ENCODE measurements at regions not wholly inside any gene's neighbourhood (a gene's known extent, or its start where the extent isn't known, plus 50 kb on each side); places are given as distances from the start of the nearest gene placed in this dataset.
"Not testable (repeated sequence)": the region's sequence is repeated elsewhere in the genome, so short reads cannot be mapped to it uniquely, and the experiment has no call there.

GRCh38 chr10:117746541-117747448 is 204.2 kb downstream of the EMX2 start:
- DNase-seq (ENCODE audit: low read depth in 1 of 2, low spot score in 1 of 2): no peak

GRCh38 chr10:117747636-117748035 is 205.1 kb downstream of the EMX2 start:
- no peak for DNase-seq (ENCODE audit: low read depth in 1 of 2, low spot score in 1 of 2)

GRCh38 chr10:117748058-117748457 is 205.5 kb downstream of the EMX2 start:
- DNase-seq (ENCODE audit: low read depth in 1 of 2, low spot score in 1 of 2): no peak

GRCh38 chr10:117750616-117751015 is 208.1 kb downstream of the EMX2 start:
- no peak for DNase-seq (ENCODE audit: low read depth in 1 of 2, low spot score in 1 of 2)

GRCh38 chr10:117751259-117751658 is 208.7 kb downstream of the EMX2 start:
- DNase-seq (ENCODE audit: low read depth in 1 of 2, low spot score in 1 of 2): no peak

GRCh38 chr10:117752103-117752502 is 209.6 kb downstream of the EMX2 start:
- DNase-seq (ENCODE audit: low read depth in 1 of 2, low spot score in 1 of 2): no peak

GRCh38 chr10:117754770-117755658 is 212.5 kb downstream of the EMX2 start:
- DNase-seq (ENCODE audit: low read depth in 1 of 2, low spot score in 1 of 2): no peak

GRCh38 chr10:117755659-117756014 is 213.1 kb downstream of the EMX2 start:
- no peak for DNase-seq (ENCODE audit: low read depth in 1 of 2, low spot score in 1 of 2)

GRCh38 chr10:117757086-117757720 is 214.7 kb downstream of the EMX2 start:
- DNase-seq (ENCODE audit: low read depth in 1 of 2, low spot score in 1 of 2): no peak

- DNase-seq (ENCODE audit: low read depth in 1 of 2, low spot score in 1 of 2): no peak
Observed at GRCh38 chr10:117759266-117759665, 216.7 kb downstream of the EMX2 start.

- DNase-seq (ENCODE audit: low read depth in 1 of 2, low spot score in 1 of 2): no peak
Observed at GRCh38 chr10:117761695-117762094, 219.1 kb downstream of the EMX2 start.

- no peak for DNase-seq (ENCODE audit: low read depth in 1 of 2, low spot score in 1 of 2)
Observed at GRCh38 chr10:117762126-117762818, 219.7 kb downstream of the EMX2 start.

GRCh38 chr10:117762819-117763172 is 220.2 kb downstream of the EMX2 start:
- no peak for DNase-seq (ENCODE audit: low read depth in 1 of 2, low spot score in 1 of 2)

- no peak for DNase-seq (ENCODE audit: low read depth in 1 of 2, low spot score in 1 of 2)
Observed at GRCh38 chr10:117763528-117763927, 221.0 kb downstream of the EMX2 start.

- DNase-seq (ENCODE audit: low read depth in 1 of 2, low spot score in 1 of 2): no peak
Observed at GRCh38 chr10:117768333-117769042, 225.9 kb downstream of the EMX2 start.

GRCh38 chr10:117775526-117775925 is 233.0 kb downstream of the EMX2 start:
- no peak for DNase-seq (ENCODE audit: low read depth in 1 of 2, low spot score in 1 of 2)

- not testable (repeated sequence) for DNase-seq (ENCODE audit: low read depth in 1 of 2, low spot score in 1 of 2)
Observed at GRCh38 chr10:117777222-117777621, 234.7 kb downstream of the EMX2 start.

GRCh38 chr10:117778241-117778640 is 235.7 kb downstream of the EMX2 start:
- DNase-seq (ENCODE audit: low read depth in 1 of 2, low spot score in 1 of 2): no peak

GRCh38 chr10:117780411-117780810 is 237.9 kb downstream of the EMX2 start:
- no peak for DNase-seq (ENCODE audit: low read depth in 1 of 2, low spot score in 1 of 2)

GRCh38 chr10:117781216-117781831 is 238.8 kb downstream of the EMX2 start:
- no peak for DNase-seq (ENCODE audit: low read depth in 1 of 2, low spot score in 1 of 2)

All from activated CD4-positive, alpha-beta T cell treated with anti-CD3 and anti-CD28 coated beads, Interleukin-2, amount 50 U/mL, for 24 hours (primary cell).